ENCODE measurements at regions not wholly inside any gene's neighbourhood (a gene's known extent, or its start where the extent isn't known, plus 50 kb on each side); places are given as distances from the start of the nearest gene placed in this dataset.
"Not testable (repeated sequence)": the region's sequence is repeated elsewhere in the genome, so short reads cannot be mapped to it uniquely, and the experiment has no call there.

DNA sequence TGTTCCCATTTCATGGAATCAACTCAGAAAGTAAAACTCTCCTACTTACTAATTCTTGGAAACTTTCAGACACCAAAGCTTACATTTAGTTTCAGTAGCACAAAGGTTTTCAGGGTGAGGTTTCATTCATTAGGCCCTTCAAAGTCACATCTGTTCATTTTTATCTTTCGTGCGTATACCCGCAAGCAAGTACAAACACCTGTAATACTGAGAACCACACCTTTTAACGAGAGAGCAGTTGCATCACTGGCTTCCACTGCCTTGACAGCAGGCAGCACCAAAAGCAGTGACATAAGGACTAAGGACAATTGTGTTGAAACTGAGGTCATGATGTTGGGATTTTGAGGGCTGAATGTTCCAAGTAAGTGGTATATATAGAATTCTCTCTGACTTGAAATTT is 60.5 kb downstream of the GOLGA6L22 start:
- not testable (repeated sequence) for DNase-seq

DNA sequence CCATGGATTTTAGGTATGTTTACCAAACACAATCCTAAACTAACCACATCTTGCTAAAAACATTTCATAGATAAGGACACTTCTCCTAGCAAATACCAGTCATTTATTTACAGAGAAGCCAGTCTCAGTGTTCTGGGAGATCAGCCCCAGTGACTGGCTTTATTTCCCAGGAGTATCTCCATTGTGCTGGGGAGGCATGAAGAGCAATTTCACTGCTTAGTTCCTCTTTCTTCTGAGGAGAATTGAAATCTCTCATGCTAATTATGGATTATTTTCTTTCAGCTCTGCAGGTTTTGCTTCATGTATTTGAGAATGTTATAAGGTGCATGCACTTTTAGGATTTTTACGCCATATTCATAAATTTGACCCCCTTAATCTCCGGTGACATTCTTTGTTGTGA is 67.8 kb downstream of the GOLGA6L22 start:
- not testable (repeated sequence) for DNase-seq

DNA sequence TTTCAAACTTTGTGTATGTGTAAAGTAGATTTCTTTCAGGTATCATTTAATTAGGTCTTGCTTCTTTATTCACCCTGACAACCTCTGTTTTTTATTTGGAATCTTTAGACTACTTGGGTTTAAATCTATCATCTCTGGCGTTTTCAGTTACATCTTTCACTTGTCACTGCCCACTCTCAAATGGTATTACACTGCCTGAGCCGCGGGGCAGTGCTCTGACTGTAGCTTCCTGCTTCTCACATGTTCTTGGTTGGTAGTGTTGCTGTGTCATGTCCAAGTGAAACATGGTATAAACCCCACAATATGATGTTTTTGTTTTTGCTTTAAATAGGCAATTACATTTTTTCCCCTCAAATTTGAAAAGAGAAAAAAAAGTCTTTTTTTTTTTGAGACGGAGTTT is 68.3 kb downstream of the GOLGA6L22 start:
- DNase-seq, result not testable (repeated sequence)

DNA sequence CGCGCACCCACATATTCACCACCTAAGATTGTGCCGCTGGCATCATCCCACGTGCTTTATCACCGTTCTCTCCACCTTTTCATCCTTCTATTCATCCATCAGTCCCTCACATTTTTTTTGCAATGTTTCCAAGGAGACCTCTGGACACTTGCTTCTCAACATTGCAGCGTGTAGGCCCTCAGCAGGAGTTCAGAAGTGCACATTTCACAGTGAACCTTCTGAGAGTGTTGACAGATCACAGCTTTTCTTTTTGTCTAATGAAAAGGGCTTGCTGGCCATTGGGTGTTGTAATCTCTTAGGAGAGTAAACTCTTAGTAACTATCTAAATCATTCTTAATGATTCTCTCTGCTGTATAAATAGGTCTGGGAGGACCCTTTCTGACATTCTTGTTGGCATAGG is 70.5 kb downstream of the GOLGA6L22 start:
- not testable (repeated sequence) for DNase-seq

DNA sequence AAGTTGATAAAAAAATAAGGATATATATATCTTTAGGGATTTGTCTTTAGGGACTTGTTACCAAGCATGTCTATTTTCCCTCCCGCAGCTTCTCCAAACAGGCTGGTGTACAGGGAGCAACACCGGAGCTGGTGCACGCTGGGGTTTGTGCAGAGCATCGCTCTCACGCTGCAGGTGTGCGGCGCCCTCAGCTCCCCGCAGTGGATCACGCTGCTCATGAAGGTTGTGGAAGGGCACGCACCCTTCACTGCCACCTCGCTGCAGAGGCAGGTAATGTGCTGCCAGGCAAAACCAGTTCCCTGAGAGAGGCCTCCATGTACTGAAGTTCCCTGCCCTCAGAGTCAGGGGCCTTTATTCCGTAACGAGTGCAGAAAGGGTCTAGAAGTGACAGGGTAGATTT is 101.0 kb downstream of the GOLGA6L22 start:
- DNase-seq, result not testable (repeated sequence)

DNA sequence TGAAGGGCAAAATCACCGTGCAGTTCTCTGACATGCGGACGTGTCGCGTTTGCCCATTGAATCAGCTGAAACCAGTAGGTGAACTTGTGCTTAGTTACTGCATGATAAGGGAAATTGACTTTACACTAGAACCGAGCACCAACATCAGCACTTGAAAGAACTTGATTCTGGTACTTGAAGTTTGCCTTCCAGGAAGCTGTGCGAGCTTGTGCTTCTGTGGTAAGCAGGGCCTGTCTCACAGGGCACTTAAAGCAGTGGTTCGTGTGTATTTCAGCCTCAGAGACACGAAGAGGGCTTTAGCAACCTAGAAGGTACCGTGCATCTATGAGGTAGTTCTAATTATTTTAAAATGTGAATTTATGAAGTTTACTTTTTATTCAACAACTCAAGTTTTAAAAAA is 103.0 kb downstream of the GOLGA6L22 start:
- DNase-seq, result not testable (repeated sequence)

DNA sequence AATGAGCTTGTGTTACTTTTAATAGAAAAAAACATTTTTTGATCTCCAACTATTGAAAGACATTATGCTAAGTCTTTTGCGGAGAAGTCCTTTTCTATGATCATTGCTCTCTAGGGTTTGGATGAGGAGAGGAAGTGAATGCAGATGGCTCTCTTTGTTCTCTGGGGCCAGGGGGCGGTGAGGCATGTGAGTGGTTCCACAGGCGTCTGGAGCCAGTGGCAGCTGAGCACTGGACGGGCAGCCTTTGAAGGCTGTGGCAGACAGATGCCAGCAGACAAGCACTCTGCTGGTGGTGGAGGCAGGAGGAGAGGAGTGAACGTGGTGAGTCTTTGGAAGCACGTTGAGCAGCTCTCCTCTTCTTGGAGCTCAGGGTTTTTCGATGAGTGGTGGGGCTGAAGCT is 107.8 kb downstream of the GOLGA6L22 start:
- DNase-seq, result not testable (repeated sequence)

DNA sequence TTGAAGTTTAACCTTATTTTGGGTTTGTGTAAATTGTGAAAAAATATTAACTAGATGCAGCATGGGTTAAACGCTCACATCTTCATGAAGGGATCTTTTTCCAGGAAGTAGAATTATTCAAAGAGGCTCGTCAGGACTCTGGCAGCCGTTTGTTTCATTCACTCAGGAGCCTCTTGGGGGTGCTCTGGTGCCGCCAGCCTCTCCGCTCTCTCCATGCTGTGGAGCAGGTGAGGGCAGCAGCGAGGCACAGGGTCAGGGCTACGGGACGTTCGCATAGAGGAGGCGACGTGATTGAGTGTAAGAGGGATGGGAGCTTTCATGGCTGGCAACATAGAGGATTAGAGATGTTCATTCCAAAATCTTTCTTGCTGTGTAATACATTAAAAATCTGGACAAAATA is 110.8 kb downstream of the GOLGA6L22 start:
- DNase-seq, result not testable (repeated sequence)

DNA sequence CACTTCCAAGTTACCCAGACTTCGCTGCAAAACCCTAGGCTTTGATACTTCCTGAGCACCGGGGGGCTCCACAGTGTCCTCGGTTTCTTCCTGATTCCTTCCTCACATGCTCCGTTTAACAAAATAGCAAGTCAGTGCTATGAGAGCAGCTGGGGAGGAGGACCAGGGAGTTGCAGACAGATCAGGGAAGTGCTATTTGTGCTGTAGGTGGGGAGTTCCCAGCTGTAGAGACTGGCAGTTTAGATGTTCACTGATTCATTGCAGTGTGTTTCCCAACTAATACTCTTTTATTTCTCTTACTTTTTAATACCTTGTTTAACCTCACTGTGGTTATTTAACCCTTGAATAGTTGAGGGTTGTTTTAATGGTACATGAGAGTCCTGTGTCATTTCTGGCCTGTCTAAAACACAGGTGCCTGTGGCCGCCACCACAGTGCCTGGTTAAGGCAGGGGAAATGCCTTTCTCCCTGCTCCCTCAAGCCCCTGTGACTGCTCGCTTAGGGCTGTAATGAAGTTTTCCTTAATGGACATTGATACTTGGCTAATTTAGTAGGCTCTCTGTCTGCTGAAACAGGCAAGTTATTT is 113.5 kb downstream of the GOLGA6L22 start:
- not testable (repeated sequence) for DNase-seq

DNA sequence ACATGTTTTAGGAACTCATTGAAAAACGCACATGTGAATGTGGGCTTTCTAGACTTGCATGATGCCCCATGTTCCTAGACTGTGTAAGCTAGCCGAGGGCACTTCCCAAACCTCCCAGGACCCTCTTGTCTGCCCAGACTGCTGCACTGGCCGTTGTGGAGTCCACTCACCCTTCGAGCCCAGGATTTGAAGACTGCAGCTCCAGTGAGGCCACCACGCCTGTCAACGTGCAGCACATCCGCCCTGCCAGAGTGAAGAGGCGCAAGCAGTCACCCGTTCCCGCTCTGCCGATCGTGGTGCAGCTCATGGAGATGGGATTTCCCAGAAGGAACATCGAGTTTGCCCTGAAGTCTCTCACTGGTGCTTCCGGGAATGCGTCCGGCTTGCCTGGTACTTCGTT is 114.1 kb downstream of the GOLGA6L22 start:
- not testable (repeated sequence) for DNase-seq

DNA sequence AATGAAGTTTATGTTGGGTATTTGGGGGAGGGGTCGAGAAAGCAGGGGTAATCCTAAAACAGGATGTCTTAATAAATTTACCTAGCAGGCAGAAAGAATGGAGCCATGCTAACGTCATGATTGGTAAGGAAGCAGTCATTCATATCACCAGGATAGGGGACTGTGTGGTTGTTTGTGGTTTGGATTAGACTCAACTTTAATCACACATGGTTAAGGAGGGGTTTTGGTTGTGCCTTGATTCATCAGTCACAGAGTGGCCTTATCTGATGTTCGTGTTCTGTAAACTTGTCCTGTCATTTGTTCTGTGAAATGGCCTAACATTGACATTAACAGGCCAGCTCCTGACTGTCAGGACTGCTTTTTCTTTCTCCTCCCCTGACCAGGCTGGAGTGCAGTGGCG is 119.1 kb downstream of the GOLGA6L22 start:
- not testable (repeated sequence) for DNase-seq

DNA sequence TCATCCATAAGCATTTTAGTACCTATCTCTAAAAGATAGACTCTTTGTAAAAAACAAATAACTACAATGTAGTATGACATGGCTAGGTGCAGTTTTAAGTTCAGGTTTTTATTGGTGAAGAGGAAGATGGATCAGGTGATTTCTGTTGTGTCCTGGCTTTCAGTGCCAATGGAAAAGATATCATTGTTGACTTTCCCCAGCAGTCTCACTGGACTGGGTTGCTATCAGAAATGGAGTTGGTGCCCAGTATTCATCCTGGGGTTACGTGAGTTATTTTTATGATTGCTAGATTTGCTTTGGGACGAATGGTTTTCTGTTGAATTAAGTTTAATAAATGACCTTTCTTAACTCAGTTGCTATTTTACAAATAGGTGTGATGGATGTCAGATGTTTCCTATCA is 120.5 kb downstream of the GOLGA6L22 start:
- DNase-seq, result not testable (repeated sequence)

DNA sequence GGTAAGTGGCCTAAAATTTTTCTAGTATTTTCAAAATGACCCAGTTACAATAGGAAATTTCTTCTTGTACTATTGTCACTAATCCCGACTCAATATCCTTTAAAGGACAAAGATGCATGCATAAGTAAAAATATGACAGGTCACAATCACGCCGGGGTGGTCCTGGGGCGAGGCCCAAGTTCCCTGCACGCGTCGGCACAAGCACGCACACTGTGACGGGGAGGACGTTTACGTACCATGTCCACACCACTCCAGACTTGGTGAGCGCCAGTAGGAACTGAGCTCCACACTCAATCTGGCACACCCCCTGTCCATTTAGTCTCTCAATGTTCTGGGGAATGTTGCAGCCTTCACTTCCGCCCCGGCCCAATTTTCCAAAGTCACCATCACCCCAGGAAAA is 128.7 kb downstream of the GOLGA6L22 start:
- DNase-seq, result not testable (repeated sequence)

DNA sequence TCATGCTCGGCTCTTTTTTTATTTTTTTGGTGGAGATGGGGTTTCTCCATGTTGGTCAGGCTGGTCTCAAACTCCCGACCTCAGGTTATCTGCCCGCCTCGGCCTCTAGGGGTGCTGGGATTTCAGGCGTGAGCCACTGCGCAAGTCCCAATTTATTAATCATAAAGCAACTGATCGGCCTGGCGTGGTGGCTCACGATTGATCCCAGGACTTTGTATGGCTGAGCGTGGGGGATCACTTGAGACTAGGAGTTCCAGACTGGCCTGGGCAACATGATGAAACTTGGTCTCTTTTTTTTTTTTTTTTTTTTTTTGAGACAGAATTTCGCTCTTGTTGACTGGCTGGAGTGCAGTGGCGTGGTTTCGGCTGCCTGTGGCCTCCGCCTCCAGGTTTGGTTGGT is 139.8 kb downstream of the GOLGA6L22 start:
- not testable (repeated sequence) for DNase-seq

DNA sequence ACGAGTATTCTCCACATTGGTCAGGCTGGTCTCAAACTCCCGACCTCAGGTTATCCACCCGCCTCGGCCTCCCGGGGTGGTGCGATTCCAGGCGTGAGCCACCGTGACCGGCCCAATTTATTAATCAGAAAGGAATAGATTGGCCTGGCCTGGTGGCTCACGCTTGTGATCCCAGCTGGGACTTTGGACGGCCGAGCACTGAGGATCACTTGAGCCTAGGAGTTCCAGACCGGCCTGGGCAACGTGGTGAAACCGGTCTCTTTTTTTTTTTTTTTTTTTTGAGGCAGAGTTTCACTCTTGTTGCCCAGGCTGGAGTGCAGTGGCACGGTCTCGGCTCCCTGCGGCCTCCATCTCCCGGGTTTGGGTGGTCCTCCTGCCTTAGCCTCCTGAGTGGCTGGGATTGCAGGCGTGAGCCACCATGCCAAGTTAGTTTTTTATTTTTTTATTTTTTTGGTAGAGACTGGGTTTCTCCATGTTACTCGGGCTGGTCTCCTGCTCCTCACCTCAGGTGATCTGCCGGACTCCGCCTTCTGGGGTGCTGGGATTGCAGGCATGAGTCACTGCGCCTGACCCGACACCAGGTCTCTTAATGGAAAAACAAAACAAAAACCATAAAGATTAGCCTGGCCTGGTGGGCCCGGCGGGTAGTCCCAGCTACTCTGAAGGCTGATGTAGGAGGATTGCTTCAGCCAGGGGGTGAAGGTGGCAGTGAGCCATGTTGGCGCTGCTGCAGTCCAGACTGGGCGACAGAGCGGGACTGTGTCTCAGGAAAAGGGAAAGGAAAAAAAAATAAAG is 141.0 kb downstream of the GOLGA6L22 start:
- DNase-seq, result not testable (repeated sequence)

DNA sequence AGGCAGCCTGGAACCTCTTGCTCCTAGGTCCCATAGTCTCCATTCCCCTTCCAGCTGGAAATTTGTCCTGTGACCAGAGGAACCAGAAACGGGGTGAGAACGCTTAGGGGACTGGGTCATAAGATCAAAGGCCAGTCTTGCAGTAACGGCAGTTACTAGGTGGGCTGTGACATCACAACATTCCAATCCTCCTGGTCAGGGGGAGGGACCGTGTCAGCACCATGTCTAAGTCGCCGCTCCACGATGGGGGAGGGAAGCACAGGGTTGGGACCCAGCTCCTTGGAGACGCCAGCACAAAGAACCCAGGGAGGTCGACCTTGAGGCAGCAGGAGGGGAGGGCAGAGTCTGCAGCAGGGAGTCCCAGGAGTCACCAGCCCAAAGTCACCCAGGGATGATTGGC is 158.3 kb downstream of the GOLGA6L22 start:
- not testable (repeated sequence) for DNase-seq

DNA sequence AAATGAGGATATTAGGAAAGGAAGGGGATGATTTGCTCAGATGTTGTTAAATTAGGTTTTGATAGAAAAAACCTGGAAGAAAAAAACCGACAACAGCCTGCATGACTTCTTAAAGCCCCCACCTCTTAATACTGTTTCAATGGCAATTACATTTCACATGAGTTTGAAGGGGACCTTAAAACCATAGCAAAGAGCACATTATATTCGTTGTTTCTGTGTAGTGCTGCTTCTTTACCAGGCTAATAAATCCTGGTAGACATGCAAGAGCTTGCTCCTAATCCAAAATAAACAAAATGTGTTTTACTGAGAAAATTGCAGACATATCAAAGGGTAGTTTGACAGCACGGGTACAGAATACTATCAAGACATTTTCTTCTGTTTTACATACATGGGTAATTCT is 154.7 kb upstream of the NIPA1 start:
- DNase-seq, result not testable (repeated sequence)

DNA sequence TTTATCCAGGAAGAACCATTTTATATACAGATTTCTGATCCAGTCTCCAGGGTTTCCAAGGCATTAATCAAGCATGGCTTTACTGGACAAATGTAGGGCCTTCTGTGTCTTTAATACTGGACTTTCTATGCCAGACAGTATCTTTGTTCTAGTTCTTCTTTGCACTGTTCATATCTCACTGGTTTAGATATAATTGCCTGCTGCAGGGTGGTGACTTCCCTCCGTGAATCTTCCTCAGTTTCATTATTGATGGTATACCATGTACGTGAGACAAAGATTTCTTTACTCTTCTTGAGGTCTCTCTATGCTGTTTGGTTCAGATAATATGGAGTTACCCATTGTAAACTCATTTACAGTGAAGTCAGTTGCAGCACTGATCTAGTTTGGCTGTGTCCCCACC is 146.5 kb upstream of the NIPA1 start:
- not testable (repeated sequence) for DNase-seq

DNA sequence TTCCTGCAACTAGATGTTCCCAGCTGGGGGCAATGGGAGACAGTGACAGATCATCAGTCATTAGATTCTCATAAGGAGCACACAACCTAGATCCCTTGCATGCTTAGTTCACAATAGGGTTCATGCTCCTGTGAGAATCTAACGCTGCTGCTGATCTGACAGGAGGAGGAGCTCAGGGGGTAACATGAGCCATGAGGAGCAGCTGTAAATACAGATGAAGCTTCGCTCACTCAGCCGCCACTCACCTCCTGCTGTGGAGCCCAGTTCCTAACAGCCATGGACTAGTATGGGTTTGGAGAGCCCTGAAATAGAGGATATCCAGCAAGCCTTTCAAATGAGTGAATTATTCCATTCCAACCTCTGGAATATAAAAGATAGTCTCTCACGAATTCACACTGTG is 137.0 kb upstream of the NIPA1 start:
- DNase-seq, result not testable (repeated sequence)

DNA sequence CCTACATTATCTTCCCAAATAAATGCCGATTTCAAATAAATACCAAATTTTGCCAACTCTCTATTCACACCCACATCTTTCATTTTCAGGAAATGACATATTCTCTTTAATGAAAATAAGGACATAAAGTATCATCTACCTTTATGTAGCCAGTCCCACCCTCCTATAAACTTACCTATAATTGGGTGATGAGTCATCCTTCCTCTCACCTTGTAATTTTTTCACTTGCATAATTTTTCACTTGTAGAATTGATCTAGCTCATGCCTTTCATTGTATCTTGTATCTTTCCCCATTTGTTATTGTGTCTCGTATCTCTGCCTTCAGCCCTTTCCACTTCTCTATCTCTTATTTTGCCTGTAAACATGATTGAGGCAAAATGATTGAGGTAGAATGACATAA is 135.3 kb upstream of the NIPA1 start:
- not testable (repeated sequence) for DNase-seq

DNA sequence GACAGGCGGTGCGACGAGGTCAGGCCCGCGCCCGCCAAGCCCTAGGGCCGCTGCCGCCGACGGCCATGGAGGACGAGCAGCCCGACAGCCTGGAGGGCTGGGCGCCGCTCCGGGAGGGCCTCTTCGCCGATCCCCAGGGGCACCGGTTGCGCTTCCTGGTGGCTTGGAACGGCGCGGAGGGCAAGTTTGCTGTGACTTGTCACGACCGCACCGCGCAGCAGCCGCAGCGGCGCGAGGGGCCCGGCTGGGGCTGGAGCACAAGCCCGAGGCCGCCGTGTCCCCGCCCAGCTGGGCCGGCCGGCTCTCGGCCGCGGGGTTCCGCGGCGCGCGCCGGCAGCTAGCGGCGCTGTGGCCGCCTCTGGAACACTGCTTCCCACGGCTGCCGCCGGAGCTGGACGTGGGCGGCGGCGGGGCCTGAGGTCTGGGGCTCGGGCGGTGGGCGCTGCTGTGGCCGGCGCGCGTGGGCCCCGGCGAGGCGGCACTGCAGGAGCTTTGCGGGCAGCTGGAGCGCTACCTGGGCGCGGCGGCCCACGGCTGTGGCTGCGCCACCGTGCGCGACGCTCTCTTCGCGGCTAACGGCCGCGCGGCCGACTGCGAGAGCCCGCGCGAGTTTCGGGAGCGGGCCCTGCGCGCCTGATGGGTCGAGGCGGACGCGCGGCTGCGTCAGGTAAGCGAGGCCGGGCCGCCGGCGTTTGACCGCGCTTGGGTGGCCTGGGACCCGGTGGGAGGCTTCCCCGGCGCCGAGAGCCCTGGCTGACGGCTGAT is 122.0 kb upstream of the NIPA1 start:
- not testable (repeated sequence) for DNase-seq

DNA sequence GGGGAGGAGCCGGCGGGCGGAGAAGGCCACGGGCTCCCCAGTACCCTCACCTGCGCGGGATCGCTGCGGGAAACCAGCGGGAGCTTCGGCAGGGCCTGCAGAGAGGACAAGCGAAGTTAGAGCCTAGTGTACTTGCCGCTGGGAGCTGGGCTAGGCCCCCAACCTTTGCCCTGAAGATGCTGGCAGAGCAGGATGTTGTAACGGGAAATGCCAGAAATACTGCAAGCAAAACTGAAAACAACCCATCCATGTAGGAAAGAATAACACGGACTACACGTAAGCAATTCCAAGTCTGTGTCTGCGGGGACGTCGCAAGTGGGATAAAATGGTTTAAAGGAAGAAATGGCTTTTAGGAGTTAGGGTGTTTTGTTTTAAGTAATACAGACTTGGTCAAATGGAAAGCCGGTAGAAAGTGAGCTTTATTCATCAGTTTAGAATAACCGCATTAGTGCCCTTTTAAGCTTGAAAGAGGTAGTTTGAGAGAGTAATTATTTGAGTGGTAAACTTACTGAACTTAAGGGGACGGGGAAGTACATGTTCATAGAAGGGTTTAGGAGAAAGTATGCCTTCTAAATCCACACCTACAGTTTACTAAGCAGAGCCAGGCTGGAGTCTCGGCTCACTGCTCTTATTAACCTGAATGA is 121.3 kb upstream of the NIPA1 start:
- peak; percentile 36 for DNase-seq

DNA sequence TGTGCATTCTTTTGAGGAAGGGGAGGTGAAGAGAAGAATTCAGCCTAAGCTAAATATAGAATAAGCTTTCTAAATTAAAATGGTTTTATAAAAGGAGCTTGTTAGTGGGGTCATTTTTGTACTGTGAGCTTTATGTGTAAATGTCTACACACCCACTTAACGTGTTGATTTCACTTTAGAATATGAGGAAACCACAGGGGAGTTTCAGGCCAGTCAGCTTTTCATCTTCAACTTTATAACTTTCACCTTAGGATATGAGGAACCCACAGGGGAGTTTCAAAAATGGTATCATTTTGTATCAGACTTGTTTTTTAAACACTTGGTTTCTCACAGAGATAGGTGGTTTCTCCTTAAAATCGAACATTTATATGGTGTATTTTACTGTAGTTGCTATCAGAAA is 120.7 kb upstream of the NIPA1 start:
- DNase-seq, result peak; percentile 44

Measured in kidney glomerular epithelial cell (primary cell).